ENCODE measurements at regions not wholly inside any gene's neighbourhood (a gene's known extent, or its start where the extent isn't known, plus 50 kb on each side); places are given as distances from the start of the nearest gene placed in this dataset.
"Not testable (repeated sequence)": the region's sequence is repeated elsewhere in the genome, so short reads cannot be mapped to it uniquely, and the experiment has no call there.

DNA sequence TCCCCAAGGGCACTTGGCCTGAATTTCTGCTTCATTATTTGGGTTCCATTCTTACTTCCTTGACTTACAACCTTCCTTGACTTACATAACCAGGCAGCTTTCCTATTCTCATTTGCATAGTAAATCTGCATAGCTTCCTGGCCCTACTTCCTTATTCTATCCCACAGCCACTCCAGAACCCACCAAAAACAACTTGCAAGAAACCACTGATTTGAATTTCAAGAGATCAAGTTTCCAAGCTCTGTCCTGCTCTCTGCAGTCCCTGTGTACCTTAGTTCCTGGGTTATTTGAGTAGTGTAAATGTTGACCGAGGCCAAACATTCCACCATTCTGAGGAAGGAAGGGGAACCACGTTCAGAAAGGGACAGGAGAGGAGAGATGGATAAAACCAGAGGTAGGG, 603.3 kb downstream of the PTPRC start:
- Mint-ChIP-seq H3K4me3 (no peak overlapping the region), H3K27me3 (peaks cover 1% of the 10 kb centered on the region), H3K36me3 (no peaks in the 10 kb centered on the region), H3K9me3 (peaks cover 3% of the 10 kb centered on the region), H3K4me1 (peaks cover 13% of the 10 kb centered on the region), H3K27ac (no peak overlapping the region)
- DNase-seq (ENCODE audit: low spot score in 2 of 2) (no peak), ATAC-seq (ENCODE audit: low read depth) (peak; percentile 17)

DNA sequence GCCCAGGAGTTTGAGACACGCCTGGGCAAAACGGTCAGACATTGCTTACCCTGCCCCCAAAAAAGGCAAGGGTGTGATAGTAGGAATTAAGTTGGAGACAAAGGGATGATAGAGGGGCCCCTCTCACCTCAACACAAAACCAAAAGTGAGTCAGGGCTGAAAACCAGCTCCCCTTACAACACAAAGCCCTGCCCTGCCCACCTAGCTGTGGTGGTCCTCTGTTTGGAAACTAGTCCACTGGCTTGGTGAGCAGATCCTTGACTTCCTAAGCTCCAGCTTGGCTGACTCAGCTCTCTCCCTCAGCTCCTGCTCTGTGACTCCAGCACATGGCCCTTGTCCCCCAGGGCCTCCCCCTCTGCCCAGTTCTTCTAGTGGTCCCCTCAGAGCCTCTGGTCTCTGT, 603.8 kb downstream of the PTPRC start:
- Mint-ChIP-seq H3K27ac (no peak overlapping the region), H3K36me3 (no peaks in the 10 kb centered on the region)

DNA sequence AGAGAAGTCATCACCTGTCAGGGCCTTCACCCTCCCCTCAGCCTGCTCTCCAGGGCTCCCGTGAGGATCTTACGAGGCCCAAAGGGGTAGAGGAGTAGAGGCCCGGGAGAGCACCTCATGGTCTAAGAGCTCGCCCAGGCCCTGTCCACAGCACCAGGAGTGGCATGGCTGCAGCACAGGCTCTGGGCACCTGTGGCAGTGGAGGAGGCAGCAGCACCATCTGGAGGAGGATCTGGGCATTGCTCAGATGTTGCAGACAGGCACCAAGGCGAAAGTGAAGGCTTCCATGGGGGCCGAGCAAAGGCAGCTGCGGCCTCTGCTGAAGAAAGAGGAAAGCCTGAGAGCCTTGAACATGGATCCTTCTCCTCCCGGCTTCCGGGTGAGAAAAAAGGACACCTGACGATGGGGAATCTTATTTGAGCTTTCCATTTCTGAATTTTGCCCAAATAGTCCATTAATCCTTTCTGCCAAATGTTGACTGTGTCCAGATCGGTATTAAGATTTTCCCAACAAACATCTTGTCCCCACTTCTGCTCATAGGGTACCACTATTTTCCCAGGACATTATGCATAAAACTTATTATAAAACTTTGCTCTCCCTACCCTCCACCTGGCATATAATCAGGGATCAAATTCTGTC, 604.7 kb downstream of the PTPRC start:
- H3K4me1 Mint-ChIP-seq, result peaks cover 13% of the 10 kb centered on the region
- peaks cover 3% of the 10 kb centered on the region for H3K9me3 Mint-ChIP-seq
- no peak overlapping the region for H3K4me3 Mint-ChIP-seq
- H3K36me3 Mint-ChIP-seq, result no peaks in the 10 kb centered on the region
- DNase-seq (ENCODE audit: low spot score in 2 of 2), result peak; percentile 66 to 68
- H3K27ac Mint-ChIP-seq, result no peak overlapping the region
- H3K27me3 Mint-ChIP-seq, result peaks cover 1% of the 10 kb centered on the region
- peak; percentile 96 for ATAC-seq (ENCODE audit: low read depth)

More for the DNA sequence above, 603.8 kb downstream of the PTPRC start:
- DNase-seq (ENCODE audit: low spot score in 2 of 2), result no peak
- H3K9me3 Mint-ChIP-seq, result peaks cover 3% of the 10 kb centered on the region
- H3K4me3 Mint-ChIP-seq, result no peak overlapping the region
- peaks cover 1% of the 10 kb centered on the region for H3K27me3 Mint-ChIP-seq
- no peak for ATAC-seq (ENCODE audit: low read depth)
- H3K4me1 Mint-ChIP-seq, result peaks cover 13% of the 10 kb centered on the region

DNA sequence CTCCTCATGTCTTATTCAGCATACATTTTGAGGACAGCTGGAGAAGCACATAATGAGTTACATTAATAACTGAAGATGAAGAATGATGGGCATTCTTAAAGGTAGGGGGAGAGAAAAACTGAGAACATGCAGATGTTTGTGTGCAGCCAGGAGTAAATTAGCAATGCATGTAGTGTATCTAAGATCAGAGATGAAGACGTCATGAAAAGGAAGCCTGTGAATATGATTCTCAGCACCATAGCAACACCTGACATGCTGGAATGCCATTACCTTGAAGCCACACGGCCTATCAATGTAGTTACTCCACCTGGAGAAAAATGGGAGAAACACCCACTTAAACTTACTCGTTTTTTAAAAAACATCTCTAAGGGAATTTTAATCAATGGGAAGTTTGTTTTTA, 607.1 kb downstream of the PTPRC start:
- Mint-ChIP-seq H3K27me3 (peaks cover 1% of the 10 kb centered on the region), H3K4me1 (peaks cover 13% of the 10 kb centered on the region), H3K27ac (no peak overlapping the region), H3K4me3 (no peak overlapping the region), H3K9me3 (peaks cover 3% of the 10 kb centered on the region), H3K36me3 (no peaks in the 10 kb centered on the region)
- no peak for DNase-seq (ENCODE audit: low spot score in 2 of 2)
- no peak for ATAC-seq (ENCODE audit: low read depth)

DNA sequence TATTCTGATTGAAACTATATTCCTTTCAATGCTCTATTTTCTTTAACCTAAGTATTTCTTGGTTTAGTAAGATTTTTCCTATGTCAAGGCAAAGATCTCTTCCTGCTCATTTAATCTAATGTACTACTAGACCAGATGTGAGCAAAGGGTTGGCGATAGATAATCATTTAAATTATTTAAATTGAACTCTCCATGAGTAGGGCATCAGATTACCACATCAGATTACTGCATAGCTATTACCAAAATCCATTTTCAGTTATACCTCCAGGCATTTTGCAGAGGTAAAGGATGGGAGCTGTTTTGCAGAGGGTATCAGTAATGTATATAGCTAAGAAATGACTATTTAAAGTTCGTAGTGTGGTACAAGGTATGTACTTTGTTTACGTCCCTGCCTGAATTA, 607.9 kb downstream of the PTPRC start:
- H3K27ac Mint-ChIP-seq, result no peak overlapping the region

DNA sequence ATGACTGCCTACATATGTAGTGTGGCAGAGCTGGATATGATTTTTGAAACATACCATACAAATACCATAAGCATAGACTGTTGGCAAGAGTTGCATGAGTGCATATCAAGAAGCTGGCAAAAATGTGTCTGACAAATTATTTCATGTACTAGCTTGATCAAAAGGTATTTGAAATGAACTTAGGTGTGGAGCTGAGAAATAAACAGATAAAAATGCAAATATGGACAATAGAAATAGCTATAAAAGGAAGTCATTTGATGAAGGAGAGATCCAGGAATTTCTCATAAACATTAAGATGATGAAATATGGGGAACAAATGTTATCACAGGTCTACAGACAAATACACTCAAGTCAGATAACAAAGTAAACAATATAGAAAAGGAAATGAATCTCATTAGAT, 609.1 kb downstream of the PTPRC start:
- Mint-ChIP-seq H3K4me3 (no peak overlapping the region), H3K9me3 (no peaks in the 10 kb centered on the region), H3K27ac (no peak overlapping the region), H3K4me1 (peaks cover 3% of the 10 kb centered on the region), H3K27me3 (peaks cover 1% of the 10 kb centered on the region), H3K36me3 (no peaks in the 10 kb centered on the region)
- no peak for ATAC-seq (ENCODE audit: low read depth)
- no peak for DNase-seq (ENCODE audit: low spot score in 2 of 2)

More for the DNA sequence above, 607.9 kb downstream of the PTPRC start:
- DNase-seq (ENCODE audit: low spot score in 2 of 2) (no peak), ATAC-seq (ENCODE audit: low read depth) (no peak)
- H3K4me3 Mint-ChIP-seq, result no peak overlapping the region
- H3K4me1 Mint-ChIP-seq, result peaks cover 13% of the 10 kb centered on the region
- H3K36me3 Mint-ChIP-seq, result no peaks in the 10 kb centered on the region
- peaks cover 3% of the 10 kb centered on the region for H3K9me3 Mint-ChIP-seq
- H3K27me3 Mint-ChIP-seq, result peaks cover 1% of the 10 kb centered on the region

DNA sequence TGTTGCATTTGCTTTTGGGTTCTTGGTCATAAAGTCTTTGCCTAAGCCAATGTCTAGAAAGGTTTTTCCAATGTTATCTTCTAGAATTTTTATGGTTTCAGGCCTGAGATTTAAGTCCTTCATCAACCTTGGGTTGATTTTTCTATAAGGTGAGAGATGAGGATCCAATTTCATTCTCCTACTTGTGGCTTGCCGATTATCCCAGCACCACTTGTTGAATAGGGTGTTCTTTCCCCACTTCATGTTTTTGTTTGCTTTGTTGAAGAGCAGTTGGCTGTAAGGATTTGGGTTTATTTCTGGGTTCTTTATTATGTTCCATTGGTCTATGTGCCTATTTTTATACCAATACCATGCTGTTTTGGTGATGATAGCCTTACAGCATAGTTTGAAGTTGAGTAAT, 615.2 kb downstream of the PTPRC start:
- H3K4me3 Mint-ChIP-seq; H3K27me3 Mint-ChIP-seq; H3K4me1 Mint-ChIP-seq; H3K27ac Mint-ChIP-seq; H3K9me3 Mint-ChIP-seq; ATAC-seq (ENCODE audit: low read depth); DNase-seq (ENCODE audit: low spot score in 2 of 2); H3K36me3 Mint-ChIP-seq: not testable (repeated sequence)

DNA sequence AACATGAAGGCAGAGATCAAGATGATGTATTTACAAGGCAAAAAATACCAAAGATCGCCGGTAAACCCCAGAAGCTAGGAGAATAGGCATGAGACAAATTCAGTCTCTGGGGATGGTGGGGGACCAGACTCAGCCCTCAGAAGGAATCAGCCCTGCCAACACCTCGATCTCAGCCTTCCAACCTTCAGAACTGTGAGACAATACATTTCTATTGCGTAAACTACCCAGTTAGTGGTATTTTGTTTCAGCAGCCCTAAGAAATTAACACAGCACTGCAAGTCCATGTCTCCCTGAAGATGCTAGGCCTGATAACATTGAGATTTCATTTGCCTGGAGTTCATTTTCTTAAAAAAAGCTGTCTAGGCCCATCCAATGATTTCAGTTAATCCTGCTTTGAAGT, 622.5 kb downstream of the PTPRC start:
- H3K4me1 Mint-ChIP-seq, result no peaks in the 10 kb centered on the region
- H3K27ac Mint-ChIP-seq, result no peak overlapping the region
- ATAC-seq (ENCODE audit: low read depth), result no peak
- peaks cover 5% of the 10 kb centered on the region for H3K27me3 Mint-ChIP-seq
- no peak overlapping the region for H3K4me3 Mint-ChIP-seq
- peaks cover 4% of the 10 kb centered on the region for H3K9me3 Mint-ChIP-seq
- no peak for DNase-seq (ENCODE audit: low spot score in 2 of 2)
- peaks cover 2% of the 10 kb centered on the region for H3K36me3 Mint-ChIP-seq

DNA sequence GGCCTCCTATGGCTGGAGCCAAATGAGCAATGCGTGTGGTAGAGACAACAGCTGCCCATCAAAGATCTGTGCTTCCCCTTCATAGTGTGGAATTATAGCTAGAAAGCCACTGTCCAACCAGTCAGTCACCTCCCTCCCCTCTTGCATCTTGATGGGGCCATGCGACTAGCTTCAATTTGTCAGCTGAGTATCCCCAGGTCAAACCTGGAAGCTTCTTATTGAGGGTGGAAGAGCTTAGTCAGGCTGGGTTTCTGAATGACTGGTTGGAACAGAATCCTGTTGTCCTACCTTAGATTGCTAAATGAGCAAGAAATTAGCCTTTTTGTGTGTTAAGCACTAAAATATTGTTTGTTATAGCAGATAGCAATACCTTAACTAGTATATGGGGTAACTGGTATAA, 625.4 kb downstream of the PTPRC start:
- Mint-ChIP-seq H3K27me3 (no peaks in the 10 kb centered on the region), H3K36me3 (no peaks in the 10 kb centered on the region), H3K27ac (no peak overlapping the region), H3K4me1 (no peaks in the 10 kb centered on the region), H3K9me3 (no peaks in the 10 kb centered on the region), H3K4me3 (no peak overlapping the region)
- no peak for DNase-seq (ENCODE audit: low spot score in 2 of 2)
- no peak for ATAC-seq (ENCODE audit: low read depth)

DNA sequence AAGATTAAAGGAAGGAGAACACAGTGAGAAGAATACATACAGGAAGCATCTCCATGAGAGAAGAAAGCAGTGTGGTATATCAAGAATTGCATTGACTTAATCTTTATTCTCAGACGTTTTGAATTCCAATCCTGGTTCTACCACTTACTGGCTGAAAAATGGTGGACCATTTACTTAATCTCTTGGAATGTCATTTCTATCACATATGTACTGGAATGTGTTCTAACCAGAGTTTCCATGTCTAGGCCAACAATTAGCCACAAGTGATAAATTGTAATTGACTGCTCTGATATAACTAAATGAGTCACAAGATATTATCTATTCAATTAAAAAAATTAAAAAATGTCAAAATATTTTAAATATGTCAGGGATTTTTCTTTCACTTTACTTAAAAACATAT, 626.1 kb downstream of the PTPRC start:
- no peaks in the 10 kb centered on the region for H3K36me3 Mint-ChIP-seq
- ATAC-seq (ENCODE audit: low read depth) (no peak), DNase-seq (ENCODE audit: low spot score in 2 of 2) (no peak)
- H3K9me3 Mint-ChIP-seq, result no peaks in the 10 kb centered on the region
- no peak overlapping the region for H3K27ac Mint-ChIP-seq
- no peaks in the 10 kb centered on the region for H3K4me1 Mint-ChIP-seq
- H3K4me3 Mint-ChIP-seq, result no peak overlapping the region
- no peaks in the 10 kb centered on the region for H3K27me3 Mint-ChIP-seq

DNA sequence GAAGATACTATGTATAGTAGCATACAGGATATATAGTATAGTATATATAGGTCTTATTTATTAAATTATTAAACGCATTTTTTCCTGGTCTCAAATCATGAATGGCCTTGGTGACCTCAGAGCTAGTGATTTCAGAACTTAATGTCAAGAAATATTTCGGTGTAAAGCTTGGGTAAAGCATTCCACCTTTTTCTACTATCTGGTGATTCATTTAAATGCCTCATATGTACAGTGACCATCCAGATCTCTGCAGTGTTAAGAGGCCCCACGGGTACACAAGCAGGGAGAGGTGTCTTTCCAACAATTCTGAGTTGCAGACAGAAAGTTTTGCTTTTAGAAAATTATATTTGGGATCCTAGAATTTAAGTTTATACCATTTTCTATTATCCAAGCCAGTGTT, 626.5 kb downstream of the PTPRC start:
- no peak for ATAC-seq (ENCODE audit: low read depth)
- no peaks in the 10 kb centered on the region for H3K27me3 Mint-ChIP-seq
- no peaks in the 10 kb centered on the region for H3K36me3 Mint-ChIP-seq
- H3K9me3 Mint-ChIP-seq, result no peaks in the 10 kb centered on the region
- no peaks in the 10 kb centered on the region for H3K4me1 Mint-ChIP-seq
- DNase-seq (ENCODE audit: low spot score in 2 of 2), result no peak
- no peak overlapping the region for H3K27ac Mint-ChIP-seq
- H3K4me3 Mint-ChIP-seq, result no peak overlapping the region

DNA sequence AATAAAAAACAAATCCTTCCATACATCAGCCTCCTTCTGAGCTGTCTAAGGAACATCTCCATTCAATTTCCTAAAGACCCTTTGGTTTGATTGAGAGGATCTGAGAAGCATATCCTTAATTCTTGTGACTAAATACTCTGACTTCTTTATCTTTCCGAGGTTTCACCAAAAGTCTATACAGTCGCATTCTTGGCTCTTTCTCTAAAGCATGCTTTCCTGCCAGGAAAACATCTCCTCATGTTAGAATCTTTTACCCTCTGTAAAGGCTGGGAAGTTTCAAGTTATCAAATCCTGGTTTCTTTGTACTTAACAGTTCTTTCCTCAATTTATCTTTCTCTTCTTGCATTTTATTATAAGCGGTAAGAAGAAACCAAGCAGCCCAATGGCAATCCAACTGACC, 630.4 kb downstream of the PTPRC start:
- no peak overlapping the region for H3K27ac Mint-ChIP-seq
- DNase-seq (ENCODE audit: low spot score in 2 of 2), result no peak
- no peaks in the 10 kb centered on the region for H3K4me1 Mint-ChIP-seq
- H3K9me3 Mint-ChIP-seq, result no peaks in the 10 kb centered on the region
- H3K36me3 Mint-ChIP-seq, result no peaks in the 10 kb centered on the region
- no peak overlapping the region for H3K4me3 Mint-ChIP-seq
- no peak for ATAC-seq (ENCODE audit: low read depth)
- no peaks in the 10 kb centered on the region for H3K27me3 Mint-ChIP-seq

DNA sequence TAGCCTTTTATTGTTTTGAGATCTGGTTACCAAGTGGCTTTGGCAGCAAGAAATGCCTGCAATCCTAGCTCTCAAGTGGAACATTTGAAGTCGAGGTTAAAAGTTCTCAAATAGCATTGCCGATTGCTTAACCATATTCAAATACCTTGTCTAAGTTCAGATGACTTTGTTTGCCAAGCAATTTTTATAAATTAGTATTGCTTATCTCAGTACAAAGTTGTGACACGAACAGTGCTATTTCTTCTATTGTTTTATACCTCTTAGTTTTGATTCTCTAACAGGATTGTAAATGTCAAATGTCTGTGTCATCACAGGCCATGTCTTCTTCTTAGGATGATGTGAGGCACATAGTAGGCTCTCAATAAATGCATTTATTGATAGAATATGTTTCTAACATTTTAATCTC, 633.3 kb downstream of the PTPRC start:
- Mint-ChIP-seq H3K4me3 (no peak overlapping the region), H3K27ac (no peak overlapping the region), H3K4me1 (no peaks in the 10 kb centered on the region), H3K27me3 (no peaks in the 10 kb centered on the region), H3K36me3 (no peaks in the 10 kb centered on the region), H3K9me3 (peaks cover 3% of the 10 kb centered on the region)
- ATAC-seq (ENCODE audit: low read depth) (no peak), DNase-seq (ENCODE audit: low spot score in 2 of 2) (no peak)

DNA sequence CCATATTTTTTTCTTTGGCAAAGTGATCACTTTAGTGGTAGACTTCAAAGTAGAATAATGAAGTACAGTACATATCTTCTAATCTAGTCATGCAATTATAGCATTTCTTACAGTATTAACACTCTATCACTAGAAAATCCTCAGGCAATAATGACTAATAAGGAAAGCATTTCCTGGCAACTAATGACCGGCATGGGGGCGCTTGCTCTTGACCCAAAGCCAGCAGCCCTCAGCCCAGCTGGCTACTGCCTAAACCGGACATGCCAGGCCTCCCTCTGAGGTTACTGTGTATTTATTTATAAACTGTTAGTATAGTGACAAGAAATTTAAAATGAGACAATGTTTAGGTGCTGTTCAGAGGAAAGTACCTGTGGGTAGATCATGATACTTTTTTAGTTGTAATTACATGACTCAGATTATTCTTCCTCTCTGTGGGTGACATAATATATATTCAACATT, 633.8 kb downstream of the PTPRC start:
- no peak overlapping the region for H3K27ac Mint-ChIP-seq
- ATAC-seq (ENCODE audit: low read depth), result no peak
- H3K36me3 Mint-ChIP-seq, result no peaks in the 10 kb centered on the region
- H3K4me3 Mint-ChIP-seq, result no peak overlapping the region
- H3K4me1 Mint-ChIP-seq, result no peaks in the 10 kb centered on the region
- peaks cover 3% of the 10 kb centered on the region for H3K9me3 Mint-ChIP-seq
- H3K27me3 Mint-ChIP-seq, result no peaks in the 10 kb centered on the region
- DNase-seq (ENCODE audit: low spot score in 2 of 2), result no peak

DNA sequence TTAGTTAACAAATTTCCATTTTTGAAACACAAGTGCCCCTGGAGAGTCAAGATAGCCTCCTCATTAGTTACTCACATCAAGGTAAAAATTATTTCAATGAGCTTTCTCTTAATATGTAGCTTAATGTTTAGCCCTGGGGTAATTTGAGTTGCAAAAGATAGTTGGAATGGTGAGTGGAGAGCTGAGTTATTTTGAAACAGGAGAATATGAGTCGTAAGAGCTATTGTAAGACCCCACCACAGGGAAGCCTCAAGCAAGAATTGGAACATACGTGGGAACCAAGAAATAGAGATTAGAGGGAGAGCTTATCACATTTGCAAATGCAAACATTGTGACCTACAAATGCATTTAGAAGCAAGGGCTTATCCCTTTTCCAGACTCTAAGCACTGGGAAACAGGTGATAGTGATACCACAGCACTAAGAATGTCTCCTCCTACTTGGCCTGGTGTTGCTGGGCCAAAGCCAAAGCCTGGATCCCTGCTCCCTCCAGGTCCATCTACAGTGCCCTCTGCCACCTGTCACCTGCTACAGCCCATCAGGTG, 635.1 kb downstream of the PTPRC start:
- Mint-ChIP-seq H3K4me3 (no peak overlapping the region), H3K27ac (no peak overlapping the region), H3K9me3 (peaks cover 3% of the 10 kb centered on the region), H3K36me3 (no peaks in the 10 kb centered on the region), H3K4me1 (no peaks in the 10 kb centered on the region), H3K27me3 (no peaks in the 10 kb centered on the region)
- no peak for DNase-seq (ENCODE audit: low spot score in 2 of 2)
- ATAC-seq (ENCODE audit: low read depth), result no peak

Measured in memory B cell (primary cell).